Pulmonary artery endothelial cell (primary cell): ENCODE measurements at regions not wholly inside any gene's neighbourhood (a gene's known extent, or its start where the extent isn't known, plus 50 kb on each side); places are given as distances from the start of the nearest gene placed in this dataset.

ENCODE experiments used
- DNase-seq: peaks from one replicate; pipeline ENCODE4 v3.0.0-alpha.2; 2011; ENCODE audit warnings: low read depth, low spot score

DNA sequence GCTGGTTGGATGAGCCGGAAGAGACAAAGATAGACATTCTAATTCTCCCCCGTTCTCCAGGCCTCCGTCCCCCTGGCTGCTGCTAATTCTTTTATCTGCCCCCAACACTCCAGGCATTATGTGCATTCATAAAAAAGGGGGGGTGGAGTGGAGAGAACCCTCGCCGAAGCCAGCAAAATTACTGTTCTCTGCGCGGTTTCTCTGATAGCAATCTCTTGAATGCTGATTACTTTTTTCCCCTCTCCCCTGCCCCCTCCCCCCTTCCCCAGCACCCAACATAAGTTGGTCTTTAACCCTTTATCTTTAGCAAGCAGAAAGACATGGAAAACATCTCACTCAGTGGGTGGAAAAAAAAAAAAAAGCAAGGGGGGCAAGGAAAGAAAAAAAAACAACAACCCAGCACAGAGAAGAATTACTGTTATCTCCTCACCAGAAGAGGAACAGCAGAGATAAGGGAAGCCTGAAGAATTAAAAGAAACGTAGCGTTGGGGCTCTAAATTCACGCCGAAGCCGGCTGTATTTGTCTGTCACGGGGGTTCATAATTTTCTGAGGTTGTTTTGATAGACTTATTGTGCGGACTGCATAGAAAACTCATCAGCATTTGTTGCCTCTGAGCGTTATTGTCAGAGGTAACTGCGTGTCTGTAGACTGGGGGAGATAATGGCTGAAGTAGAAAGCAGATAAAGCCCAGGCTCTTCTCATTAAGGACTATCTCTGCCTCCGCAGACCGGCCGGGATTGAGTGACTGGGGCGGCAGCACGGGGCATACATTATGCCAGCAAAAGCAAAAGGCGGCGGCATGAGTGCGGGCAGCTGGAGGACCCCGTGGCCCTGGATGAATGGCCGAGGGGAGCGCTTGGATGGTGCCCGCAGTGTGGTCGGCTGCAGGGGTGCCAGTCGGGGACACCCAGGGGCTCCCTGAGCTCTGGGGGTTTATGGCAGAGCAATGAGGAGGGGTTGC, 126.9 kb downstream of the MRM1 start:
- no peak for DNase-seq

DNA sequence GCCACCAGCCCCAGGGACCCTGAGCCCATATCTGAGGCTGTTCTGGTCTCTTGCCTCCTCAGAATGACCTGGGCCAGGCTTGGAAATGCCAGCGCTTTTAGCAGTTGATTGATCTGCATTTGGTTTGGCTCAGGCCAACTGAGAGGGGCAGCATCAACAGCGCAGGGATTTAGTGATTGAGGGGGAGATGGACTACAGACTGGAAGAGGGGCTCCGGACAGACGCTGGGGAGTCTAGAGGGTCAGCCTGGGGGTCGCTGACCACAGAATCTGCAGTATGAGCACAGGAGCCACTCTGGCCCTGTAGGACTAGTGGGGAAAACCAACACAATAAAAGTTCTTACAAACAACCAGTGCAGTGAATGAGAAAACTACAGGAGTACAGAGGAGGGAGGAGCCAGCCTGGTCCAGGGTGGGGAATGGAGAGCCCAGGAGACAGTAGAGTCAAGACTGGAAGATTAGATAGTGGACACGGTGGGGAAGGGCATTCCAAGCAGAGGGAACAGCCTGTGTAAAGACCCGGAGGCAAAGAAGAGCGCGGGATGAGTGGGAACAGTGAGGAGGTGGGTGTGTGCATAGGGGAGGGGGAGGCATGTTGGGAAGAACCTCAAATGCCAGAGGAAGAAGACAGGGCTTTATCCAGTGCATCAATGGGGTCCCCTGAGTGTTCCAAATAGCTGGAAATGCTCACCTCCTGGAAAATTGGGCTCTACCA, 128.9 kb downstream of the MRM1 start:
- no peak for DNase-seq

DNA sequence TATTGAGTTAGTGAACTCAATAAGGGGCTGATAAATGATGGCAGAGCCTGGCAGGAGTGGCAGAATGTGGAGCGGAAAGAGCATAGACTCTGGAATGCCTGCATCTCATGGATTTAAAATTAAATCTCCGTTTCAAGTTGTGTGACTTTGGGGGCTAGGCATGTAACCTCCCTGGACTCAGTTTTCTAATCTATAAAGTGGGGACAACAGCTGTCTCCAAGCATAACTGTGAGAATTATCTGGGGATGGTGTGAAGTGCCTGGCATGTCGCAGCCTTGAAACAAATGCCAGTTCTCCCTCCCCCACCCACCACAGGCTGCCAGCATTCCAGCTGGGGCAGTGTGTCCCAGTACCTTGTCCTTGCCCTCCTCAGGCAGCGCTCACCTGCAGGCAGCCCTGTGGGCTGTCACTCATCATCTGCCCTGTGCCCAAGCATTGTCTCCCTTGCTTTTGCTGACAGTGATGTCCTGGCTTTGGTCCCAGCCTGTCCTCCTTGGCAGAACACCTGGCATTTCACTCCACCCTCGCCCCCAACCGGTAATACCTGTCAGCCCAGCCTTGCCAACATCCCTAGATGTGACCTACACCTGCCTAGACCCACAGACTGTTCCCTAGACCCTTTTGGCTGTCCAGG, 129.6 kb downstream of the MRM1 start:
- DNase-seq: no peak

DNA sequence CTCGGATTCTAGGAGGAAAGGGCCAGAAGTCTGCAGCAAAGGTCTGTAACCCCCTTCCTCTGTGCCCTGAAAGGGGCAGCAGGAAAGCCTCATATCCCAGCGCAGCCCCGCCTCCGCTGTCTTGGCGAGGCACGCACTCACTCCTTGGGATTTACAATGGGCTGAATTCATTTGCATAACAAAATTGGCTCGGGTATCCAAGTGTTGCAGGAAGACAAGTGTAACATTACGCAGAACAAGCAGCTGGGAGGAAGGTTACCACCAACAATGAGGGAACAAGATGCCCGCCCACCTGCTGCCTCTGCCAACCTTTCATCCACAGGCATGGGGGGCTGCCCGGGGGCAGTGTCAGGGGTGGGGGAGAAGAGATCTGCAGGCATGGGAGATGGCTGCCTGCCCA, 130.4 kb downstream of the MRM1 start:
- DNase-seq: no peak

DNA sequence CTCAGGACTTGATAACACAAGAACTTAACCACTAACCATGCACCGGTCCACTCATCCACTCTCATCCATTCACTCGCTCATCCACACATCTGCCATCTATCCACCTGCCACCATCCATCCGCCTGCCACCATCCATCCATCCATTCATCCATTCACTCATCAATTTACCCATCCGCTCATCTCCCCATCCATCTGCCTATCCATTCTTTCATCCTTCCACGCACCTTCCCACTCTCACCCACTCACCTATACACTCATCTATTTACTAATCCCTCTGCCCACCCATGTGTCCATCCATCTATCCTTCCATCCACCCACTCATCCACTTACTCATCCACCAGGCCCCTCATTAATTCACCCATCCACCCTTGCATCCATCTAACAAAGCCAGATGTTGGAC, 131.0 kb downstream of the MRM1 start:
- DNase-seq: no peak

DNA sequence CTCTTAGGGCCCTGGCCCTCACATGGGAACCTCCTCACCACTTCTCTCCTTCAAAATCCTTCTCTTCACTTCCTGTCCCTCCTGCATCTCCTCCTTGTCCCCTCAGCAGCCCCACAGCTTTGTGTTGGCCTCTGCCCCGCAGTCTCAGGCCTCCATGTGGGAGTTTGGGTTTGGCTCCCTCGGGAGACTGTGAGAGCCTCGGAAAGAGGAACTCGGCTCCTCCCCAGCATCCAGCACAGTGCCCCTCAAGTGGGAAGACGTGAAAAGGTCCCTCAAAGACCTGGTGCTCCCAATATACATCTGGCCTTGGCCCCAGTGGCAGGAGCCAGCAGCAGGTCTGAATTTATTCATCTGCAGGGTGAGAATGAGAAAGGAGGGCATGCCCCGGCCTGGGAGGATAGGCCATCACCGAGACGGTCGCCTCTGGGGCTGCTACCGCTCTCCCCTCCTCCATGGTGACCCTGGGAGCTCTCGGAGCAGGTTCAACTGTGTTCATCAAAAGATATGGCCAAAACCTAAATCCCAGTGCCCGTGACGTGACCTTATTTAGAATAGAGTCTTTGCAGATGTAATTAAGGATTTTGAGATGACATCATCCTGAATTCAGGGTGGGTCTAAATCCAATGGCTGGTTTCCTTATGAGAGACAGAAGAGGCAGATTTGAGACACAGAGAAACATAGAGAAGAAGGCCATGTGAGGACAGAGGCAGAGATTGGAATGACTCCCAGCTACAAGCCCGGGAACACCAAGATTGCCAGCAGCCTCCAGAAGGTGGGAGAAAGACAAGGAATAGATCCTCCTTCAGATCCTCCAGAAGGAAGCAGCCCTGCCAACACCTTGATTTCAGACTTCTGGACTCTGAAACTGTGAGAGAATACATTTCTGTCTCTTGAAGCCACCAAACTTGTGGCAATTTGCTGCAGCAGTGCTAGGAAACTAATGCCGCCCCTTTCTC, 135.1 kb downstream of the MRM1 start:
- DNase-seq: no peak

DNA sequence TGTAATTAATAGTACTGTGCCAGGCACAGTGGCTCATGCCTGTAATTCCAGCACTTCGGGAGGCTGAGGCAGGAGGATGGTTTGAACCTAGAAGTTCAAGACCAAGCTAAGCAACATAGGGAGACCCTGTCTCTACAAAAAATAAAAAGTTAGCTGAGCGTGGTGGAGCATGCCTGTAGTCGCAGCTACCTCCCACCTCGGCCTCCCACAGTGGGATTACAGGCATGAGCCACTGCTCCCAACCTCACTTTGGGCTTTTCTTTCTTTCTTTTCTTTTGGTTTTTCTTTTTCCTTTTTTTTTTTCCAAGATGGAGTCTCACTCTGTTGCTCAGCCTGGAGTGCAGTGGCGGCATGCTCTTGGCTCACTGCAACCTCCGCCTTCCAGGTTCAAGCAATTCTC, 137.8 kb downstream of the MRM1 start:
- DNase-seq: no peak

DNA sequence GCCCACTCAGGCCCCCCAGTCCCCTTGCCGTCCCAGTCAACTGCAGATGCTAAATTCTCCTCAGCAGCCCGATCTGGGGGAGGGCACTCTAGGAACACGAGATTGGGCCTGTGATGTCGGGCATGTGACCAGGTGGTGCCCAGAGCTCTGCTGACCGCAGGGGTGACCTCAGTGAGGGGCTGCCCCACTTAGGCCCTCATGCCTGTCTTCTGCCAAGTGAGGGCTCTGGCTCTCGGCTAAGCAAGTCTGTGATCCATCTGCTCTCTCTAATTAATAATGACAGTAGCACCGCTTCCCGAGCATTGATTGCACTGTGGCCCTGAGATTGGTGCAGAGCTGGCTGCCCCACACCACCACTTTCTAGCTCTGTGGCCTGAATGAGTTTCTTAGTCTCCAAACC, 138.8 kb downstream of the MRM1 start:
- DNase-seq: no peak

DNA sequence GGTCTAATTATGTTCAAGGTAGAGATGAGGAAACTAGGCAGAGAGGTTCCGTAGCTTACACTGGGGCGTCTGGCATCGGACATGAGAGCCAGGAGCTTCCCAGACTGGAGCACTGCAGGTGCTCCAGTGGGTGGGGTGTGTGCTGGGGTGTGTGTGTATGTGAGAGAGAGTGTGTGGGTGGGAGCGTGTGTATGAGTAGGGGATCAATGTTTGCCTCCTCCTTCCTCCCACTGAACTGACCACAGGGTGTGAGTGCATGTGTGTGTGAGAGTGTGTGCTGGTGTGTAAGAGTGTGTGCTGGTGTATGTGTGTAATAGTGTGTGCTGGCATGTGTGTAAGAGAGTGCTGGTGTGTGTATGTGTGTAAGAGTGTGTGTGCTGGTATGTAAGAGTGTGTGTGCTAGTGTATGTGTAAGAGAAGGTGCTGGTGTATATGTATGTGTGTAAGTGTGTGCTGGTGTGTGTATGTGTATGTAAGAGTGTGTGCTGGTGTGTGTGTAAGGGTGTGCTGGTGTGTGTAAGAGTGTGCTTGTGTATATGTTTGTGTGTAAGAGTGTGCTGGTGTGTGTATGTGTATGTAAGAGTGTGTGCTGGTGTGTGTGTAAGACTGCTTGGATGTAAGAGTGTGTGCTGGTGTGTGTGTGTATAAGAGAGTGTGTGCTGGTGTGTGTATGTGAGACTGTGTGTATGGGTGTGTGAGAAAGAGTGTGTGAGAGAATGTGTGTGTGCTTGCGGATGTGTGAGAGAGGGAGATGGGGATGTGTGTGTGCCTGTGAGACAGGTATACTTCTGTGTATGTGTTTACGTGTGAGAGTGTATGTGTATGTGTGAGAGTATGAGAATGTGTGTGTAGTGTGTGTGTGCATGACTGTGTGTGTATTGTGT, 139.9 kb downstream of the MRM1 start:
- DNase-seq: no peak

DNA sequence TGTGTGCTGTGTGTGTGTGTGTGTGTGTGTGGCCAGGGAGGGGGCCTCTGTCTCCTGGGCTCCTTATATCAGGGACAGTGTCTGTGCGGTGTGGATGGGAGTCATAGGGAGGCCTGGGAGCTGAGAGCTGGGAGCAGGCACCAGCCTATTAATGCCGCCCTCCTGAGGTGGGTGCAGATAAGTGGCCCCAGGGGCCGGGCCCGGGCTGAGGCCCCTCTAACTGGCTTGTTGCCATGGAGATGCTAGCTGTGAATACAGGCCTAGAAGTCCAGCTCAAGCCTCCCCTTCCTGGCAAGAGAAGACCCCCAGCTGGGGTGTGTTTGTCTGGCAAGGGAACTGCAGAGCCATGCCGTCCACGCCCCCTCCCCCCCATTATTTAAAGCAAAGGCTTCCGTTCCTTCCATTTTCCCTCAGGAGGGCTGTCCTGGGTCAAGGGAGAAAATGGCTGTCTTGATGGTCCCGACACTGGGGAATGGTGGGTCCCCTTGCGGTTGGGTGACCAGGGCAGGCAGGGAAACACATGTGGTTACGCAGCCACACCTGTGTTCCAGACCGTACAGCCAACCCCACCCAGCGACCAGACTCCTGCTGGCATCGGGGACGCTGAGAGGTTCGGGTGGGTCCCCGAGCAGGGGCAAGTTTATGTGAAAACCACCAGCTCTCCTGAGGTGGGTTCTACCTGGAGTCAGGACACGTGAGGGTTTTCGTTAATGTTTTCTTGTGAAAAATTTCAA, 141.1 kb downstream of the MRM1 start:
- DNase-seq: no peak

DNA sequence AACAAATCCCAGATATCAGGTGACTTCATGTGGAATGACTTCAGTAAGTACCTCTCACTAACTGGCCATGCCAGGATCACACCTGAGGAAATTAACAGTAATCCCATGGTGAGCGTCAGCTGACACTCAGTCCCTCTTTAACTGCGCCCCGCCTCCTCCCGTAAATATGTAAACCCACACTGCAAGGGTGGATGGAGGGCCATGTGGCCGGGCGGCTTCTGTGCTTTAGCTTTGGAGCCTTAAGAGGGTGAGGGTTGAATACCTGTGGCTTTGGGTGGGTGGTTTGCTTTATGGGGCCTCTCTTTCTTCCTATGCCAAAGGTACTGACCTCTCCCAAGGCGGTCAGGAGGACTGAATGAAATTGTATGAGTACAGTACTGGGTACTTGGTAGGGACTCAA, 141.7 kb downstream of the MRM1 start:
- DNase-seq: no peak

DNA sequence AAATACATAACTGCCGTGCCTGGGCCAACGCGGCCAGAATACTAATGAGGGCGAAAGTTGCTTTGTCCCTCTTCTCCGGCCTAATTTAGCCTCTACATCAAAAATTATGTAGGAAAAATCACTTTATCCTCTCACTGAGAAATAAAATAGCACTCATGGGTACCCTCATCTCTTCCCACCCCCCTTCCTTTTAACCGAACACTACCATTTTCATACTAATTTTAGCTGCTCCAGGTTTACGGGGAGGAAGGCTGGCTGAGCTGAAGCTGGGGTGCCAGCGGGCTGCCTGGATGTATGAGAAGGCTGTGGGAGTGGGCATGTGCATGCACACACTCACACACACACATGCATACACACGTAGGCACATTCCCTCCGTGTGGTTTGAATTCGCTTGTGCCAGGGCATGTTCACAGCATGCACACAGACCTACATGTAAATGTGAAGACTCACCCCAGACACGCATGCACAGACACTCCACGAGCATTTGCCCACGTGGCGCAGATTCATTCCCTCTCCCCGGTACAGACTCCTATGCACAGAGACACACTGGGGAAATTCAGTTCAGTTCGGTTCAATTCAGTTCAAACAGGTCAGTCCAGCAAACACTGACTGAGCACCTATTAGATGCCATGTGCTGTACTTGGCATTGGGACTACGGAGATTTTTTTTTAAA, 145.1 kb downstream of the MRM1 start:
- no peak for DNase-seq

DNA sequence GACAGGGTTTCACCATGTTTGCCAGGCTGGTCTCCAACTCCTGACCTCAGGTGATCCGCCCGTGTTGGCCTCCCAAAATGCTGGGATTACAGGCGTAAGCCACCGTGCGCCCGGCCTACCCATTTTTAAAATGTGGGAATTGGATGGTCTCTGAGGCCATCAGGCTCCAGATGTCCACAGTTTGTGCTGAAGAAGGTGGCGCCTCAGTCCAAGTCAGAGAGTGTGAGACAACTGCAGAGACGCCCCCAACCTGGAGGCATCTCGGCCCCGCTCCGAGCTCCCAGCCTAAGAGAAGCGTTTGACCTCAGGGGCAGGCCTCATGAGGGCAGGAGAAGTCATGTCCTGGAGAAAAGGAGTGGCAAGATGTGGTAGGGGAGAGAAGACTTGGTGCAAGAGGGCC, 146.5 kb downstream of the MRM1 start:
- no peak for DNase-seq

DNA sequence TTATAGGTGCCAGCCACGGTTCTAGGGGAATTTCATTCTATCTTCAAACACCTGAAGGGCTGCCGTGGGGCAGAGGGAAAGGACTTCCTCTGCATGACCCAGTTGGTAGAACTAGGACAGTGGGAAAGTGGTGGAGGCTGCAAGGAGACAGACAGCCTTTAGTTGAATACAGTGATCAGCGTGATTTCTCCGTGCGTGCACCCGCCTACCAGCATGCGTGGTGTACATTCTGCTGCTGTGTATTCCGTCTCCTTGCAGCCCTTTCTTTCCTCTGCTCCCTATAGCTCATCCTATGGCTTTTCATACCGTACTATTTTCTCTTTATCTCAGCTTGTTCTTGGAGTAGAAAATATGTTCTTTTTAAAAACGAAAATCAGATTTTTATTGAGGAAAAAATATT, 146.9 kb downstream of the MRM1 start:
- no peak for DNase-seq

DNA sequence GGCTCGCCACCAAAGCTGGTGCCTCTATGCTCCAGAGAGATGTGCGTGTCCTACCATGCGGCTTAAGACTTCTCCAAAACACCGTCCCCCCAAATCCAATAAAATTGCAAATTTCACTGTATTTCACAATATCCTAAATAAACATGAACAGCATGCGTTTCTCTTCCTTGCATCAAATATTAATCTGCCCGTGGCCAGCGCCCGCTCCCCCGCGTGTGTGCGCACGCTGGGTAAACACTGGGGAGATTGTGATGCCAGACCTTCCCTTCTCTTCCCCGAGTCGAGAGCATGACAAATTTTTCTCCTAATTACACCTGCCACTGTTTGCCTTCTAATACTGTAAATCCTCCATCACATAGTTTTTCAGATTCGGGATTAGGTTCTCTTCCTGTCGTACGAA, 148.1 kb downstream of the MRM1 start:
- no peak for DNase-seq

DNA sequence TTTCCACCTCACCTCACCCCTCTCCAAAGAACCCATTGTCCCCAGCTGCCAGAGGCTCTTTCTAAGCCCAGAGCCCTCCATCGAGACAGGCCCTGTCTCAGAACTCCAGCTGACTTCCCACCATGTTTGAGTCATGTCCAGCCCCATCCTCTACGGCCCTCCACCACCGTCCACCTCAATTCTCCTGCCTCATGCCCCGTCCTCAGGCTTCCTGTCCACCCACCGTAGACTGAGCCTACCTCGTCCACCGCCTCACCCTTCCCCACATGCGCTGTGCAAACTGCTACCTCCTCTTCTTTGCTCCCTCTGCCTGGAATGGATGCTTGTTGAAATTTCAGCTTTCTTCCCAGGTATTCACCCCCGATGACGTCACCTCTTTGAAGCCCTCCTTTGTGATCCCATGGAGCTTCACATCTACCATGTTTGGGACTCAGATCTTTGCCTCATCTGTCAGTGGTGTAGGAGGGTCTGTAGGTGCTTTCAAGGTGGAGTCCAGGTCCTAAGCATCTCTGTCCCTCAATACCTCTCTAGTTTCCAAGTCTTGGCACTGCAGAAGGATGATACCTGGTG, 149.0 kb downstream of the MRM1 start:
- DNase-seq: no peak

DNA sequence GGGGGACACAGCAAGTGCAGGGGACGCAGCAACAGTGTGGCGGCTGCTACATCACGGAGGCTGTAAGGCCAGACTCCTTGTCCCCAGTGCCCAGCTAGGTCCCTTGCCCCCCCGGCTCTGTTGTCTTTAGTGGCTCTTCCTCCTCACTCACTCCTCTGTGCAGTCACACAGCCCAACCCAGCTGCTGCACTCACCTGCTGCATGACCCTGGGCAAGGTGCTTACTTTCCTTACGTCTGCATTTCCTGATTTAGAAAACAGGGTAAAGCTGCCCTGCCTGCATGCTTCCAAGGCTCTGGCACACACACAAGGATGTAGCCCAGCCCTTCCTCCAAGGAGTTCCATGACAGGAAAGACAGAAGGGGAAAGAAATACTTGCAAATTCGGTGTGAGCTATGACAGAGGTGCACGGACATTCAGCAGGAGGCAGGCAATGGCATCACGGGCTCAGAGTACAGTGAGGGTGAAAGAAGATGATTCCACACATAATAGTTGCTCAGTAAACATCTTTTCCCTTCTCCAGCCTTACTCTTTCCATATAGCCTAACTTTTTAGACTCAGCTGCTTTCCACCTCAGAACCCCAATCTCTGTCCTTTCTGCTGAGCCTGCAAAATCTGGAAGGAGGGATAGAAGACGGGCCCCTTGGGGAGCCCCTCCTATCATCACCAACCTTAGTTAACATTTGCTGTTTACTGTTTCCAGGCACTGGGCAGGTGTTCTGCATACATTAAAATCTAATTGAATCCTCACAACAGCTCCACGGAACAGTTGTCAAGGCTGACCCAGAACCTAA, 150.9 kb downstream of the MRM1 start:
- no peak for DNase-seq

DNA sequence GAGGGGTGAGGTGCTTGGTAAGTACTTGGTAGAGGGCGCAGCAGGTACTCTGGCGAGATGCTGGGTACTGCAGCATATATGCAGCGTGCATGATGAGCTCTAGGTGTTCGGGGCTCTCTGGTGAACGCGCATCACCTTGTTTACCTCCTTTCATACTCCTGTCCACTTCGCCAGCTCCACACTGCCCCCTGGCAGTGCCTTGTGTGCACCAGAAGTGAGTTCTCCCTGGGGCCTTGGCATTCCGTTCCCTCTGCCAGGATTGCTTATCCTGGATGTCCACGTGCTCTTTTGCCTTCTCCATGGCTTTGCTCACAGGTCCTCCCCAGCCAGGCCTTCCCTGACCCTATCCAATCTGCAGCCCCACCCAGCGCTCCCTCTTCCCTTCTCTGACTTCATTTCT, 154.2 kb downstream of the MRM1 start:
- no peak for DNase-seq
